GM18868 (cell line): ENCODE measurements at regions not wholly inside any gene's neighbourhood (a gene's known extent, or its start where the extent isn't known, plus 50 kb on each side); places are given as distances from the start of the nearest gene placed in this dataset.

Experiments
- ATAC-seq: cut with Tn5 transposase; IDR thresholded peaks from one replicate; pipeline ENCODE4 v1.9.1; 2021; ENCODE audit warnings: mild to moderate bottlenecking, moderate library complexity; ENCODE audit not compliant: unreplicated experiment

GRCh38 chr5:148708854-148709253 is 54.5 kb upstream of the HTR4 start:
- ATAC-seq: no peak

GRCh38 chr5:148711961-148712360 is 57.6 kb upstream of the HTR4 start:
- no peak for ATAC-seq

GRCh38 chr5:148713735-148714508 is 59.6 kb upstream of the HTR4 start:
- ATAC-seq: no peak

- ATAC-seq: no peak
These were observed 62.4 kb upstream of the HTR4 start for GRCh38 chr5:148716716-148717115.

GRCh38 chr5:148717668-148718067 is 63.3 kb upstream of the HTR4 start:
- no peak for ATAC-seq

GRCh38 chr5:148719605-148720004 is 65.3 kb upstream of the HTR4 start:
- no peak for ATAC-seq

- no peak for ATAC-seq
These were observed 65.9 kb upstream of the HTR4 start for GRCh38 chr5:148720257-148720656.

GRCh38 chr5:148723143-148723542 is 68.8 kb upstream of the HTR4 start:
- ATAC-seq: no peak

GRCh38 chr5:148725675-148726074 is 71.3 kb upstream of the HTR4 start:
- ATAC-seq: no peak

GRCh38 chr5:148729182-148729581 is 74.9 kb upstream of the HTR4 start:
- ATAC-seq: no peak

- ATAC-seq: no peak
These were observed 75.9 kb upstream of the HTR4 start for GRCh38 chr5:148730270-148730669.

- ATAC-seq: peak; percentile 91
These were observed 76.9 kb upstream of the HTR4 start for GRCh38 chr5:148730942-148731898.

- ATAC-seq: no peak
These were observed 78.4 kb upstream of the HTR4 start for GRCh38 chr5:148732692-148733091.

- peak; percentile 34 for ATAC-seq
These were observed 79.5 kb upstream of the HTR4 start for GRCh38 chr5:148733601-148734438.

GRCh38 chr5:148734518-148734917 is 80.2 kb upstream of the HTR4 start:
- no peak for ATAC-seq

GRCh38 chr5:148735301-148735835 is 81.0 kb upstream of the HTR4 start:
- no peak for ATAC-seq

GRCh38 chr5:148739023-148739422 is 84.7 kb upstream of the HTR4 start:
- no peak for ATAC-seq

- ATAC-seq: no peak
These were observed 85.2 kb upstream of the HTR4 start for GRCh38 chr5:148739524-148739923.

- no peak for ATAC-seq
These were observed 85.9 kb upstream of the HTR4 start for GRCh38 chr5:148740079-148740858.
